BLaER1 treated with 17β-estradiol and CSF1 and Interleukin-3, amounts not matched to agents 10 nM and 100 nM (cell line): ENCODE measurements at regions not wholly inside any gene's neighbourhood (a gene's known extent, or its start where the extent isn't known, plus 50 kb on each side); places are given as distances from the start of the nearest gene placed in this dataset.

Source experiments
- H3K27ac ChIP-seq, 11 experiments: shearing (Covaris generic); formaldehyde crosslinking; 2 replicates each; pipeline ENCODE4 v1.8.1; 2022
- H3K27me3 ChIP-seq, 11 experiments: shearing (Covaris generic); formaldehyde crosslinking; 2 replicates each; pipeline ENCODE4 v1.8.1; 2022
- H3K36me3 ChIP-seq, 11 experiments: shearing (Covaris generic); formaldehyde crosslinking; 2 replicates each; pipeline ENCODE4 v1.8.1; 2022
- H3K4me1 ChIP-seq, 10 experiments: shearing (Covaris generic); formaldehyde crosslinking; 2 replicates each; pipeline ENCODE4 v1.8.1; 2022
- H3K4me2 ChIP-seq, 11 experiments: shearing (Covaris generic); formaldehyde crosslinking; 2 replicates each; pipeline ENCODE4 v1.8.1; 2022
- H3K4me3 ChIP-seq, 10 experiments: shearing (Covaris generic); formaldehyde crosslinking; 2 replicates each; pipeline ENCODE4 v1.8.1; 2022
- H3K9ac ChIP-seq, 11 experiments: shearing (Covaris generic); formaldehyde crosslinking; 2 replicates each; pipeline ENCODE4 v1.8.1; 2022
- H3K9me3 ChIP-seq, 11 experiments: shearing (Covaris generic); formaldehyde crosslinking; replicated peaks in 1 of 11; 2 replicates each; pipeline ENCODE4 v1.8.1; 2022
- H4K20me1 ChIP-seq, 11 experiments: shearing (Covaris generic); formaldehyde crosslinking; 2 replicates each; pipeline ENCODE4 v1.8.1; 2022
- Cebpa-rat ChIP-seq, 11 experiments: shearing (Covaris generic); IDR thresholded peaks; 2 replicates each; pipeline ENCODE4 v1.8.1; 2022

- Histone ChIP-seq H3K36me3 (no peaks in the 10 kb centered on the region), H3K9me3 (no peaks in the 10 kb centered on the region), H4K20me1 (no peaks in the 10 kb centered on the region), H3K4me1 (no peaks in the 10 kb centered on the region), H3K9ac (no peak overlapping the region), H3K27ac (no peak overlapping the region), H3K27me3 (no peaks in the 10 kb centered on the region), H3K4me2 (no peak overlapping the region), H3K4me3 (no peak overlapping the region)
- no peak for TF ChIP-seq Cebpa-rat (IDR thresholded peaks at IDR 0.05)
Measured at GRCh38 chr4:35695003-35695402, 549.3 kb downstream of the ARAP2 start.

DNA sequence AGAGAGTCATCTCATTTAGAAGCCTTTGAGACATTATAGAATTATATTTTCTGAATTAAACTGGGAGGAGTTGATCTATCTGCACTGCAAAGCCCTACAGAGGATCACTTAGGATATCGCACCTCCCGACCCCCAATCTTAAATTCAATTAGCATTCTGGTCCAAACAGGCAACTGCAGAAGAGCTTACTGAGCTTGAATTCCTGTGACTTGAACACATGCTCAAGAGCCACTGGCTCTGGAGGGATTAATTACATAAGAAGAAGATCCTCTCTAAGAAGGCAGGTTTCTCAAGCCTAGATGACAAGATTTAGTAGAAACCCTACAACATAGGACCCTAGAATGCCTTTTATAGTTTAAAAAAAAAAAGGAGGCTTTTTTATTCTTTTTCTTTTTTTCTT lies 548.9 kb downstream of the ARAP2 start:
- Histone ChIP-seq H3K4me3 (no peak overlapping the region), H4K20me1 (no peaks in the 10 kb centered on the region), H3K27me3 (no peaks in the 10 kb centered on the region), H3K9ac (no peak overlapping the region), H3K36me3 (no peaks in the 10 kb centered on the region), H3K4me2 (no peak overlapping the region), H3K27ac (no peak overlapping the region), H3K4me1 (no peaks in the 10 kb centered on the region), H3K9me3 (no peaks in the 10 kb centered on the region)
- TF ChIP-seq Cebpa-rat (IDR thresholded peaks at IDR 0.05), result no peak

DNA sequence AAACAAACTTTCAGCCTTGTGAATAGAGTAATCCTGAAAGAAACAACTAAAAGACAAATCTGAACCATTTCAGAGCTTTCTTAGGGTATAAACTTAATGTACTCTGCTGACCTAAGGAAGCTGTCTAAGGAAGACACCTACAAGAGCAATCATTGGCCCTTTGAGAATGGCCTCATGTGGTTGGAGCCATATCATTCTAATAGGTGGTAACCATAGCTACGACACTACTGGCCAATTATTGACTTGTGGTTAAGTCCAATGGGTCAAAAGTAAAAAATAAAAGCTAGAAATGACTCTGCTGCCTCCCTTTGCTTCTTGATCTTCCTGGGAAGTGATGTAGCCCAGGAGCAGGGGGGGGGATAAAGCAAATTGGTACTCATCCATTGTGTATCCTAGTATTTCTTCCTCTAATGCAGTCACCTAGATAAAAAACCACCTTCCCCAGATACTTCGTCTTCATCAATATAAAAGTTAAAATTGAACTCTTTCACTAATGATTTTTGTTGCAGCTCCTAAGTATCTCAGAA lies 547.0 kb downstream of the ARAP2 start:
- Histone ChIP-seq H3K4me2 (no peak overlapping the region), H3K36me3 (no peaks in the 10 kb centered on the region), H3K4me3 (no peak overlapping the region), H3K9ac (no peak overlapping the region), H3K27ac (no peak overlapping the region), H4K20me1 (no peaks in the 10 kb centered on the region), H3K4me1 (no peaks in the 10 kb centered on the region), H3K9me3 (no peaks in the 10 kb centered on the region), H3K27me3 (no peaks in the 10 kb centered on the region)
- TF ChIP-seq Cebpa-rat (IDR thresholded peaks at IDR 0.05), result no peak

GRCh38 chr4:35700663-35701062 lies 543.7 kb downstream of the ARAP2 start:
- H4K20me1 ChIP-seq, result no peaks in the 10 kb centered on the region
- H3K4me3 ChIP-seq, result no peak overlapping the region
- no peak for TF ChIP-seq Cebpa-rat (IDR thresholded peaks at IDR 0.05)
- H3K27me3 ChIP-seq, result no peaks in the 10 kb centered on the region
- H3K4me1 ChIP-seq, result no peaks in the 10 kb centered on the region
- H3K9ac ChIP-seq, result no peak overlapping the region
- no peak overlapping the region for H3K27ac ChIP-seq
- no peaks in the 10 kb centered on the region for H3K36me3 ChIP-seq
- no peaks in the 10 kb centered on the region for H3K9me3 ChIP-seq
- no peak overlapping the region for H3K4me2 ChIP-seq

DNA sequence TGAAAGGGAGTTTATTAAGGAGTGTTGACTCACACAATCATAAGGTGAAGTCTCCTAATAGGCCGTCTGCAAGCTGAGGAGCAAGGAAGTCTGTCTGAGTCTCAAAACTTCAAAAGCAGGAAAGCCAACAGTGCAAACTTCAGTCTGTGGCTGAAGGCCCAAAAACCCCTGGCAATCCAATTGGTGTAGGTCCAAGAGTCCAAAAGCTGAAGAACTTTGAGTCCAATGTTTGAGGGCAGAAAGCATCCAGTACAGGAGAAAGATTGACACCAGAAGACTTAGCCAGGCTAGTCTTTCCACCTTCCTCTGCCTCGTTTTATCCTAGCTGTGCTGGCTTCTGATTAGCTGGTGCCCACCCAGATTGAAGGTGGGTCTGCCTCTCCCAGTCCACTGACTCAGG lies 535.2 kb downstream of the ARAP2 start:
- no peak overlapping the region for H3K4me2 ChIP-seq
- no peak overlapping the region for H3K9ac ChIP-seq
- no peak overlapping the region for H3K4me3 ChIP-seq
- TF ChIP-seq Cebpa-rat (IDR thresholded peaks at IDR 0.05), result no peak
- H3K4me1 ChIP-seq, result no peaks in the 10 kb centered on the region
- no peak overlapping the region for H3K27ac ChIP-seq
- H3K36me3 ChIP-seq, result 0 out of 22 replicates have a peak, but pooled peaks cover 0 to 4% (median 0%) of the 10 kb centered on the region in 11 experiments
- H3K9me3 ChIP-seq, result peaks cover 16 to 38% (median 19%) of the 10 kb centered on the region in 11 experiments
- H4K20me1 ChIP-seq, result no peaks in the 10 kb centered on the region
- H3K27me3 ChIP-seq, result no peaks in the 10 kb centered on the region

DNA sequence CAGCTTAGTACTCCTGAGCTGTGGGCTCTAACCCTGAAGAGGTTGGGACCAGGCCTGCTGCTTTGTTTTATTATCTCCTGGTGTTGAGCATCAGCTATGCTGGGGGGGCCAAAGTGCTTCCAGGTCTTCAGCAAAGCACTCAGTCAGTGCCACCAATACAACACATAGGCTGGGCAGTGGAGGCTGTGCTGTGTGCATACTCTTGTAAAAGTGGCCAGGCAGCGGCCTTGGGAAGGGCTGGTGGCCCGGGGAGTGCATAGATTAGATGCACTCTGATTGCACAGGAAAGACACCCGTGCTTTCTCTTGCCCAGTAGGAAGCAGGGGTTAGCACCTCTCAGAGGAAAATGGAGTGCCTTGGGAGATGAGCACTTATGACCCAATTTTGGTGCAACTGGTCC lies 534.0 kb downstream of the ARAP2 start:
- Histone ChIP-seq H3K27me3 (no peaks in the 10 kb centered on the region), H3K4me2 (no peak overlapping the region), H3K4me3 (no peak overlapping the region), H3K36me3 (0 out of 22 replicates have a peak, but pooled peaks cover 0 to 4% (median 0%) of the 10 kb centered on the region in 11 experiments), H4K20me1 (no peaks in the 10 kb centered on the region), H3K9me3 (peaks cover 21 to 51% (median 27%) of the 10 kb centered on the region in 11 experiments), H3K4me1 (no peaks in the 10 kb centered on the region), H3K9ac (no peak overlapping the region), H3K27ac (no peak overlapping the region)
- no peak for TF ChIP-seq Cebpa-rat (IDR thresholded peaks at IDR 0.05)

DNA sequence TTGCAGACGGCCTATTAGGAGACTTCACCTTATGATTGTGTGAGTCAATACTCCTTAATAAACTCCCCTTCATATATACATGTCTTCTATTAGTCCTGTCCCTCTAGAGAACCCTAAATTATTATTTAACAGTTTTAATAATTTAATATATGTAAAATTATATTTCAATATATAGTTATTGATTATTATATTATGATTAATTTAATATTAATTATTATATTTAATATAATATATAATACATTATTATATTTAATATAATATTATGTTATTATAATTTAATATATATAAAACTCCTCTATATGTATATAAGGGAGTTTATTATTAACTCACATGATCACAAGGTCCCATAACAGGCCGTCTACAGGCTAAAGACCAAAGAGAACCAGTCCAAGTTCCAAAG lies 533.2 kb downstream of the ARAP2 start:
- Histone ChIP-seq H3K4me3 (no peak overlapping the region), H3K4me2 (no peak overlapping the region), H3K27ac (no peak overlapping the region), H3K9ac (no peak overlapping the region), H3K27me3 (no peaks in the 10 kb centered on the region), H3K36me3 (0 out of 22 replicates have a peak, but pooled peaks cover 0 to 4% (median 0%) of the 10 kb centered on the region in 11 experiments), H4K20me1 (no peaks in the 10 kb centered on the region), H3K4me1 (no peaks in the 10 kb centered on the region), H3K9me3 (peaks cover 21 to 51% (median 27%) of the 10 kb centered on the region in 11 experiments)
- no peak for TF ChIP-seq Cebpa-rat (IDR thresholded peaks at IDR 0.05)

GRCh38 chr4:35723973-35724372 lies 520.3 kb downstream of the ARAP2 start:
- TF ChIP-seq Cebpa-rat (IDR thresholded peaks at IDR 0.05), result no peak

DNA sequence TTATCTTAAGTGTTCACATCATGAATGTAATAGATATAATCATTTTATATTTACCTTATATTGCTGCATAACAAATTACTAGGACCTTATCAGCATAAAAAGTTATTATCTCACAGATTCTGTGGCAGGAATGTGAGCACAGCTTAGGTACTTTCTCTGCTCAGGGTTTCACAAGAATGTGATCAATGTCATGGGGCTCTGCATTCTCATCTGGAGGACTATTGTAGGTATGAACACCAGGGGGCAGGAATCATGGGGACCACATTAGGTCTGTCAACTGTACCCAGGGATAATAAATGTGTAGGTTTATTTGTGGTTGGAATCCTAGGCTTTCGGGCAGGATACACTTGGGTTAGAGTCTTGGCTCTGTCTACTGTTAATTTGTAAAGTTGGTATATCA lies 519.2 kb downstream of the ARAP2 start:
- Histone ChIP-seq H3K4me2 (no peak overlapping the region), H4K20me1 (no peaks in the 10 kb centered on the region), H3K9me3 (no peaks in the 10 kb centered on the region), H3K9ac (no peak overlapping the region), H3K4me3 (no peak overlapping the region), H3K36me3 (no peaks in the 10 kb centered on the region), H3K27ac (no peak overlapping the region), H3K27me3 (no peaks in the 10 kb centered on the region), H3K4me1 (no peaks in the 10 kb centered on the region)
- TF ChIP-seq Cebpa-rat (IDR thresholded peaks at IDR 0.05), result no peak

More at GRCh38 chr4:35723973-35724372, 520.3 kb downstream of the ARAP2 start:
- H4K20me1 ChIP-seq, result no peaks in the 10 kb centered on the region
- no peaks in the 10 kb centered on the region for H3K36me3 ChIP-seq
- no peak overlapping the region for H3K9ac ChIP-seq
- H3K4me1 ChIP-seq, result no peaks in the 10 kb centered on the region
- no peaks in the 10 kb centered on the region for H3K9me3 ChIP-seq
- H3K27me3 ChIP-seq, result no peaks in the 10 kb centered on the region
- H3K27ac ChIP-seq, result no peak overlapping the region
- no peak overlapping the region for H3K4me2 ChIP-seq
- no peak overlapping the region for H3K4me3 ChIP-seq

GRCh38 chr4:35730414-35730813 lies 513.9 kb downstream of the ARAP2 start:
- Histone ChIP-seq H3K4me3 (no peak overlapping the region), H3K27me3 (no peaks in the 10 kb centered on the region), H3K36me3 (no peaks in the 10 kb centered on the region), H3K4me2 (no peak overlapping the region), H4K20me1 (no peaks in the 10 kb centered on the region), H3K27ac (no peak overlapping the region), H3K4me1 (peaks cover 0 to 10% (median 0%) of the 10 kb centered on the region in 10 experiments; a peak in 7 of 20 replicates), H3K9me3 (peaks cover 0 to 4% (median 0%) of the 10 kb centered on the region in 11 experiments; a peak in 1 of 22 replicates), H3K9ac (no peak overlapping the region)
- TF ChIP-seq Cebpa-rat (IDR thresholded peaks at IDR 0.05), result no peak
